SK-N-SH treated with all-trans-retinoic acid at 6 μM for 48 hours (cell line): ENCODE measurements at regions not wholly inside any gene's neighbourhood (a gene's known extent, or its start where the extent isn't known, plus 50 kb on each side); places are given as distances from the start of the nearest gene placed in this dataset.

Source experiments
- GLIS3 ChIP-seq: fragments of 250-450 bp; sonication (Bioruptor Pico); IDR thresholded peaks from 2 replicates; pipeline ENCODE4 v1.5.0; 2020; ENCODE audit warnings: mild to moderate bottlenecking, moderate library complexity
- RARB ChIP-seq: fragments of 250-450 bp; sonication (Bioruptor Pico); IDR thresholded peaks from 2 replicates; pipeline ENCODE4 v1.8.0; 2021; ENCODE audit warnings: mild to moderate bottlenecking, moderate library complexity
- SNAI2 ChIP-seq: fragments of 250-450 bp; sonication (Bioruptor Pico); IDR thresholded peaks from 2 replicates; pipeline ENCODE4 v1.5.0; 2020; ENCODE audit warnings: mild to moderate bottlenecking, moderate library complexity
- ZC3H10 ChIP-seq: fragments of 250-450 bp; sonication (Bioruptor Pico); IDR thresholded peaks from 2 replicates; pipeline ENCODE4 v1.5.1; 2021; ENCODE audit warnings: mild to moderate bottlenecking, moderate library complexity
- ZFP30 ChIP-seq: fragments of 450-650 bp; formaldehyde crosslinking; IDR thresholded peaks from 2 replicates; pipeline ENCODE4 v1.5.0; 2022; ENCODE audit warnings: mild to moderate bottlenecking, moderate library complexity
- ZNF565 ChIP-seq: fragments of 450-650 bp; formaldehyde crosslinking; conservative IDR thresholded peaks from 2 replicates; pipeline ENCODE4 v1.5.0; 2020; ENCODE audit warnings: low read depth, mild to moderate bottlenecking, moderate library complexity
- TF ChIP-seq, protein P1 (sequence below): fragments of 250-450 bp; sonication (Bioruptor Pico); IDR thresholded peaks from 2 replicates; pipeline ENCODE4 v1.8.0; 2020; ENCODE audit warnings: mild to moderate bottlenecking, moderate library complexity, borderline replicate concordance

DNA sequence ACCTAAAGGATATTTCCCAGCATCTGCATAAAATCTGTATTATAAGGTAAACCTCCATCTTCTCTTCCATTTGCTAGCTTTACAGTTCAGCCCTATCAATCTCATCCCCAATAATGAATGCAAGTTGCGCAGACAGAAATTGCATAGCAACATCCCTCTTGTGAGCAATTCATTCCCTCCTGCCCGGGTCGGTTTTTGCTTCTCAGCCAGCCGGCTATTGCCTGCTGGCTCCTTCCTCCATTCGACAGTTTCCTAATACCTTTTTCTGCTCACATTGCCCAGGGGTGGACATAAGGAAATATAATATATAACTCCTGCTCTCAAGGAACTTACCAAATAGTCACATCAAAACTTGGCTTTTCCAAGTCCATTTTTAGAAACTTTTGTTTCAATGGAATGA lies 125.2 kb downstream of the FGF9 start:
- TF ChIP-seq, protein P1, sequence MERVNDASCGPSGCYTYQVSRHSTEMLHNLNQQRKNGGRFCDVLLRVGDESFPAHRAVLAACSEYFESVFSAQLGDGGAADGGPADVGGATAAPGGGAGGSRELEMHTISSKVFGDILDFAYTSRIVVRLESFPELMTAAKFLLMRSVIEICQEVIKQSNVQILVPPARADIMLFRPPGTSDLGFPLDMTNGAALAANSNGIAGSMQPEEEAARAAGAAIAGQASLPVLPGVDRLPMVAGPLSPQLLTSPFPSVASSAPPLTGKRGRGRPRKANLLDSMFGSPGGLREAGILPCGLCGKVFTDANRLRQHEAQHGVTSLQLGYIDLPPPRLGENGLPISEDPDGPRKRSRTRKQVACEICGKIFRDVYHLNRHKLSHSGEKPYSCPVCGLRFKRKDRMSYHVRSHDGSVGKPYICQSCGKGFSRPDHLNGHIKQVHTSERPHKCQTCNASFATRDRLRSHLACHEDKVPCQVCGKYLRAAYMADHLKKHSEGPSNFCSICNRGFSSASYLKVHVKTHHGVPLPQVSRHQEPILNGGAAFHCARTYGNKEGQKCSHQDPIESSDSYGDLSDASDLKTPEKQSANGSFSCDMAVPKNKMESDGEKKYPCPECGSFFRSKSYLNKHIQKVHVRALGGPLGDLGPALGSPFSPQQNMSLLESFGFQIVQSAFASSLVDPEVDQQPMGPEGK (CRISPR knock-in tag), result no peak
- TF ChIP-seq ZFP30 (CRISPR knock-in tag), result no peak
- no peak for TF ChIP-seq ZNF565
- no peak for TF ChIP-seq ZC3H10
- TF ChIP-seq SNAI2, result no peak
- no peak for TF ChIP-seq GLIS3 (CRISPR knock-in tag)
- TF ChIP-seq RARB, result no peak
